Activated effector memory CD4-positive, alpha-beta T cell treated with anti-CD3 and anti-CD28 coated beads, Interleukin-2, amount 50 U/mL, for 16 hours (primary cell): ENCODE measurements at regions not wholly inside any gene's neighbourhood (a gene's known extent, or its start where the extent isn't known, plus 50 kb on each side); places are given as distances from the start of the nearest gene placed in this dataset.
"Not testable (repeated sequence)": the region's sequence is repeated elsewhere in the genome, so short reads cannot be mapped to it uniquely, and the experiment has no call there.

Experiments used
- DNase-seq: peaks from one replicate; pipeline ENCODE4 v3.0.0-alpha.2; 2020

DNA sequence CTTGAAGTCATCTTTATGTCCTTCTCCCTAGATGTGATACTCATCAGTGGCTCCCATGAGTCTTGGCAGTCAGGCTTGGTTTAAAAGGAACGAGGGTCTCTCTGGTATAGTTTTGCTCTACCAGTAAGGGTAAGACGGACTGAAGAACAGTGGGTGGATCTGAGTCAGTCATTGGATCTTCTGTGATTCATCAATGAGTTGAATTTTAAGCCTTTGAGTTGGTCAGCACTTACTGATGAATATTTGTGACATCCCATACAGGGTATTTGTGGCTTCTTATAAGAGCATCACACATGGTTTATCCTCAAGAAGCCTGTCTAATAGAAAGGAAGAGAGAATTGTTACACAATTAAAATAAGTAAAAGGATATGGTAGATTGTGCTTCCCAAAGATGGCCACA lies 87.3 kb upstream of the NAMPT start:
- no peak for DNase-seq

GRCh38 chr7:106371629-106372028 lies 86.8 kb upstream of the NAMPT start:
- DNase-seq: no peak

DNA sequence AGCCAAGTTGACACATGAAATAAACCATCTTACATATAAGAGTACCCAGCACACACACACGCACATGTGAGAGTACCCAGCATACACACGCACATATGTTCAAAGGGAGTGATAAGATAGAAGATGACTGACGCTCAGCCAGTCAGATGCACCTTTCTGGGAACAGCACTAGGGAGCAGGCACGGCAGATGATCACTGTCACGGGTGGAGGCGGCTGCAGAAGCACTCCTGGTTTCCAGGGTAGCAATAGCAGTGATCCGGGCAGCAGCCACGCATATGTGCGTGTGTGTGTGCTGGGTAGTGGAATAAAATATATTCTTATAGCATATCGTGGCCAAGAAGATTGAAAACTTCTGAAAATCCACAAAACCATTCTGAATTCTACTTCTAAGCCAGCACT lies 85.8 kb upstream of the NAMPT start:
- no peak for DNase-seq

- DNase-seq: no peak
These were observed 85.0 kb upstream of the NAMPT start for GRCh38 chr7:106369816-106370215.

- DNase-seq: no peak
These were observed 84.6 kb upstream of the NAMPT start for GRCh38 chr7:106369352-106369751.

- DNase-seq: no peak
These were observed 82.9 kb upstream of the NAMPT start for GRCh38 chr7:106367664-106368063.

- DNase-seq: no peak
These were observed 82.2 kb upstream of the NAMPT start for GRCh38 chr7:106367018-106367420.

DNA sequence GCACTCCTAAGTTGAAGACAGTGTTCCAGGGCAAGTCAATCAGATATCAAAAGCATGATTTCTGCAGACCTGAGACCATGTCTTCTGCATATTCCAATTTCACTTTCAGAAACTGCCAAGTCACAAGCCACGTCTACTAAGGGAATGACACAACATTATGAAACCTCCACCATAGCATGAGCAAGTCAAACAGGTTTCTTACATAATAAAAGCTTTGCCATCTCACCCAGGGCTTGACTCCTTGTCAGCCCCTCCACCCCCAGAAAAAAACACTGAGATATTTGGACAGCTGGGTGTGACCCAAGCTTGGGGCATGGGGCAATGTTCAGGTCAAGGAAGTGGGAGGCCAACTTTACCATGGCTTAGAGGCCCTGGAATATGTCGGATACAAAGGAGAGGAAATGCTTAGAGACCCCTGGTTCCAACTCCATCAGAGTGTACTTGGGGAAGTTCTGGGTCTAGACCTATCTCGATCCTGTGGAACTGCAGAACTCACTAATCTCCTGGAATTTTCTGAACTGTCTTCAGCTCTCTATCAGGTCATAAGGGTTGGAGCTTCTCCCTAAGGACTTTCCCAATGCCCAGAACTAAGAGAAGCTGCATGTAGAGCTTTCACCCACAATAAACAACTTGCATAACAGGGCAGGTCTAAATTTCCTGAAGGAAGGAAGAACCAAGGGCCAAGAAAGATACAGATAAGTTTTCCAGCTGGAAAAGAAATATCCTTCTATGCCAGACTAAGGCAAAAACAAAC lies 80.6 kb upstream of the NAMPT start:
- no peak for DNase-seq

DNA sequence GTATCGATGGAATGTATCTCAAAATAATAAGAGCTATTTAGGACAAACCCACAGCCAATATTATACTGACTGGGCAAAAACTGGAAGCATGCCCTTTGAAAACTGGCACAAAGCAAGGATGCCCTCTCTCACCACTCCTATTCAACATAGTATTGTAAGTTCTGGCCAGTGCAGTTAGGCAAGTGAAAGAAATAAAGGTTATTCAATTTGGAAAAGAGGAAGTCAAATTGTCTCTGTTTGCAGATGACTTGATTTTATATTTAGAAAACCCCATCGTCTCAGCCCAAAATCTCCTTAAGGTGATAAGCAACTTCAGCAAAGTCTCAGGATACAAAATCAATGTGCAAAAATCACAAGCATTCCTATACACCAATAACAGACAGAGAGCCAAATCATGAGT lies 77.7 kb upstream of the NAMPT start:
- DNase-seq: not testable (repeated sequence)

DNA sequence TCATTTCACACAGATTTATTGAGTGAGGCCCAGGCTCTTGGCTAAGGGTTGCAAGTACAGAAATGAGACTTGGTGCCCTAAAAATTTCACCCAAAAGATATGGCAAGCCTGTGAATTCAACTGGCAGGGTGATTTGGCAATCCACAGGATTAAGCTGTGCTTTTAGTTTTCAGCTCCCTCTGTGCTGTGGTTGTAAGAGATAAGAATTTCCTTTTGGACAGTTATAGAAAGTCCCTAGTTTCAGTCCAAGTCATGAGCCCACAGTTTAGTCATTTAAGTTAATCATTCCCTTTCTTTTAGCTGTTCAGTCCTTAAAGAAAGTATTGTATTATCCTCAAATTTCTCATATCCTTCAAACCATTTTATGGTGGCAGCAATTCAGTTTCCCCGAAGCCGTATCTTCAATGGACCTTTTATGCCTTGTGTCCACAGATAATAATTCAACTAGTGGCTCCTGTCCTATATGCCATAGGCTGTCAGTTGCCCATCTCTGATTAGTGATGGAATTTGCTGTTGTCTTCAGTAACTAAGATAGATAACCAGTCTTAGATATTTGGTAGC lies 73.4 kb upstream of the NAMPT start:
- no peak for DNase-seq

- no peak for DNase-seq
These were observed 72.9 kb upstream of the NAMPT start for GRCh38 chr7:106357675-106358074.

GRCh38 chr7:106354822-106355221 lies 70.0 kb upstream of the NAMPT start:
- DNase-seq: no peak

DNA sequence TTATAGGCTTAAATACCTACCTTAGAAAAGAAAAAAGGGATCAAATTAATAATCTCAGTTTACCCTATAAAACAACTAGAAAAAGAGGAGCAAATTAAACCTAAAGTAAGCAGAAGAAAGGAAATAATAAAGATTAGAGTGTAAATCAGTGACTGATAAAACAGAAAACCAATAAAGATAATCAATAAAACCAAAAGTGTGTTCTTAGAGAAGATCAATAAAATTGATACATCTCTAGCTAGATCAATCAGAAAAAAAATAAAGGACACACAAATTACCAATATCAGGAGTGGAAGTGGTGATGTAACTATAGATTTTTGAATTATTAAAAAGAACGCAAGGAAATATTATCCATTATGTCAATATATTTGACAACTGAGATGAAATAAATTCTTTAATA lies 69.2 kb upstream of the NAMPT start:
- no peak for DNase-seq

- DNase-seq: no peak
These were observed 63.4 kb upstream of the NAMPT start for GRCh38 chr7:106348231-106348630.

DNA sequence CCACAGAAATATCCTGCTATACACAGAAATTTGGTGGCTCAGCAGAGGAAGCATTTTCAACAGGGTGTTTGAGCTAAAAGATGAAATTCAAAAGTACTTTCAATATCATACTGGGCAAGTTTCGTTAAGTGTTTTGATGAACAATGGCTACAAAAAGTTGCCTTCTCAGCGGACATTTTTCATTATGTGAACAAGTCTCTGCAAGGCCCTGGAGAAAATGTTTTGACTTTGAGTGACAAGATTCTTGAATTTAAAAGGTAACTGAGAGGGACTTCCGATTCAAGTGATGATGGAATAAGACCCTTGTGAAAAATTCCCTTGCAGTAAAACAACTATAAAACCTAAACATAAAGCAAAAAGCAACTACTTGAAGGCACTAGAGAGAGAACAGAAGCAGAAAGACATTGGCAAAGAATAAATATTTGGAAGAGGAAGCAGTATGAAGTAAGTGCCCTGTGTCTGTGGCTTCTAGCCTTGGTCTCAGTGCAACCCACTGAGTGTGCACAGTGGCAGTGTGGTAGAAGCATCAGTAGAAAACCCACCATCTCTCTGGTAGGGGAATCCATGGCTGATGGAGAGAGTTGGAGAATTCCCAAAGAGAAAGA lies 62.5 kb upstream of the NAMPT start:
- DNase-seq: no peak

GRCh38 chr7:106346678-106347217 lies 62.0 kb upstream of the NAMPT start:
- DNase-seq: no peak

DNA sequence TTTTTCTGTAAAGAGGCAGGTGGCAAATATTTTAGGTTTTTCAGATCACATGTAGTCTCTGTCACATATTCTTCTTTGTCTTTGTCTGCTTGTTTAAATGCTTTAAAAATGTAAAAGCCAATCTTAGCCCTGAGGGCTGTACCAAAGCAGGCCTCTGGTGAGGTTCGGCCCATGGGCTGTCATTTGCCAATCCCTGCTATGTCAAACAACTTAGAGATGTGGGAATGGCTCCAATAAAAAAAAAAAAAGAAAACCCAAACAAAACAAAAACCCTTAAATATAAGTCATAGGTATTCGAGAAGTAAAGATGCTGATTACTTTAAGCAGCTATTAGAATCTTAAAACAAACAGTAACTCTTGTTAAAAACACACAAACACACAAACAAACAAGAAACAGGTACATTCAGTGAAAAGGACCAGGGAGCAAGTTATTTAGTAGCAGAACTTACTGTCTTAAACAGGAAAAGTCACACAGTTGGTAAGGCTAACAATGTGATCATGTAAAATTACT lies 61.4 kb upstream of the NAMPT start:
- no peak for DNase-seq

DNA sequence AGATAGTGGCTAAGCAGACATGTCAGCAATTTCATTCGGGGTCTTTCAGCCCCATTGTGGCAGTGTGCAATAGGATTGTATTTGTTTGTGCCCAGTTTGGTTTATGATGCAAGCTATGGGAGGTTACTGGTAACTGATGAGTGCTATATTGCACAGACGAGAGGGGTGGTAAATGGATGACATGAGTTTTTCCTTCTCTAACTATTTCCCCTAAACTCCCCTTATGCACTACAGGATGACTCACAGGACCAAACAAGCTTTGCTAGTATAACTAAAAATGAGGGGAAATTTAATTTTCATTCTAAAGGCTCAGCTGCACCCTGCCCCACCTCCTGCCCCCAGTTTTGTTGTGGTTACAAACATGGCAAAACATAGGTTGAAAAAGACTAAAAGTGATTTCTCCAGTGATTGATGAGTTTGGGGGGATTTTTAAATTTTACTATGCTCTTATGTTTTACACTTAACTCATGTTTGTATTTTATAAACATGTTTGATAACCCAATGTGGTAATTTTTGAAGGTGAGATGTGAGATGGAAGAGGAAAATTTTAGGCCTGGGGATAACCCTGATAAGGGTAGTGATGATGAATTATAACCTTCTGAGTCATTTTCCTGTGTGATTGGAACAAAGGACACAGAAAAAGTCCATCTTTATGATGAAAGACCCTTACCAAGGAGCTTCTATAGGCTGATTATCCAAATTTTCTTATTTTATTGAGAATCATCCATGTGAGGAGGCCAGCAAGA lies 60.8 kb upstream of the NAMPT start:
- DNase-seq: peak; percentile 82

GRCh38 chr7:106344861-106345260 lies 60.1 kb upstream of the NAMPT start:
- DNase-seq: no peak

DNA sequence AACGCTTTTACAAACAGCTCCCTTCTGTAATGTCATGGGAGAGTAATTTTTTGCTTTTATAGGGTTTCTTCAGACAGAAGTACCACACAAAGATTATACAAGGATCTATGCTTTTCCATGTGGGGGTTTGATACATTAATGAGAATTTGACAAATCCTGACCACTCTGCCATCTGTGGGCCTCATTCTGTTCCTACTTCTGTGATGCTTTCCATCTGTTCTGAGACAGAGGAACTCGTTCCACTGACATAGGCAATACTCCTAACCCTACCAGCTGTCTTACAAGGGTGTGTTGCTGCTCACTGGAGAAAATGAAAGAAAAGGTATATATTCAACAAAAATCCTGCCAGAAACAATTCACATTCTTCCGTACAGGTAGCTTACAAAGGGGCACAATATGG lies 59.4 kb upstream of the NAMPT start:
- DNase-seq: no peak

- DNase-seq: not testable (repeated sequence)
These were observed 57.3 kb upstream of the NAMPT start for GRCh38 chr7:106342049-106342448.

GRCh38 chr7:106340247-106340596 lies 55.4 kb upstream of the NAMPT start:
- not testable (repeated sequence) for DNase-seq

GRCh38 chr7:106339513-106340246 lies 54.9 kb upstream of the NAMPT start:
- DNase-seq: no peak
